Endothelial cell of umbilical vein (primary cell): ENCODE measurements at regions not wholly inside any gene's neighbourhood (a gene's known extent, or its start where the extent isn't known, plus 50 kb on each side); places are given as distances from the start of the nearest gene placed in this dataset.

Experiments used
- BruUV-seq: library from RNA; stranded (reverse); fragments of 400-500 nt; replicated peaks from 2 replicates; lab custom pipeline; 2021; lab: Mats Ljungman, UMichigan
- CTCF ChIA-PET: fragments of 300-600, 350-600 bp; sonication (Branson Sonifier 250); formaldehyde crosslinking; loops from one replicate; lab custom pipeline; 2021; ENCODE audit warnings: antibody characterized with exemption, inconsistent platforms; lab: Charles Lee
- POLR2A ChIA-PET: fragments of 300-600, 350-600 bp; sonication (Branson Sonifier 250); formaldehyde crosslinking; loops from one replicate; lab custom pipeline; 2021; ENCODE audit warnings: antibody characterized with exemption, inconsistent platforms; lab: Charles Lee
- DNase-seq: peaks from one replicate; pipeline ENCODE4 v3.0.0-alpha.2; 2011; ENCODE audit warnings: low read depth, low spot score
- FAIRE-seq: peaks from 2 replicates; lab custom pipeline; 2011; peaks lifted over from hg19 to GRCh38; lab: Jason Lieb, UNC
- H2AFZ ChIP-seq: 2 replicates; pipeline ENCODE4 v1.6.0; 2012; ENCODE audit warnings: low read depth, low read length, control low read depth, inconsistent platforms
- H3K27ac ChIP-seq: 2 replicates; pipeline ENCODE4 v1.5.1; 2011; ENCODE audit warnings: low read depth, mild to moderate bottlenecking, control low read depth, low read length, moderate library complexity; ENCODE audit not compliant: insufficient read depth
- H3K27me3 ChIP-seq, 2 experiments: 2 replicates each; pipeline versions ENCODE4 v1.6.0 to v1.6.1; 2011; ENCODE audit warnings: low read length in 2 of 2, mixed read lengths in 1 of 2; ENCODE audit not compliant: control insufficient read depth in 2 of 2, insufficient read depth in 2 of 2
- H3K36me3 ChIP-seq, 2 experiments: 2 replicates in 1 of 2; 3 replicates in 1 of 2; pipeline ENCODE4 v1.5.1; 2011; ENCODE audit warnings: low read length in 2 of 2, mild to moderate bottlenecking in 1 of 2, moderate library complexity in 1 of 2; ENCODE audit not compliant: control insufficient read depth in 2 of 2, insufficient read depth in 2 of 2; ENCODE audit errors: extremely low read depth in 1 of 2
- H3K4me1 ChIP-seq: 3 replicates; pipeline ENCODE4 v1.5.1; 2011; ENCODE audit warnings: mild to moderate bottlenecking, low read length; ENCODE audit not compliant: control insufficient read depth, insufficient read depth; ENCODE audit errors: extremely low read depth
- H3K4me2 ChIP-seq: 2 replicates; pipeline ENCODE4 v1.6.1; 2011; ENCODE audit warnings: low read length, control low read depth, mixed read lengths; ENCODE audit not compliant: insufficient read depth
- H3K4me3 ChIP-seq, 3 experiments: fragments of 200-600 bp in 1 of 3; sonication (generic), shearing (Covaris generic) in 1 of 3; replicated peaks in 1 of 3; 2 replicates each; pipeline ENCODE4 v1.5.1; 2011 to 2016; ENCODE audit warnings: control low read depth in 3 of 3, low read length in 3 of 3, mild to moderate bottlenecking in 2 of 3, inconsistent platforms in 1 of 3, low read depth in 1 of 3, moderate library complexity in 1 of 3; ENCODE audit not compliant: insufficient read depth in 1 of 3
- H3K79me2 ChIP-seq: 2 replicates; pipeline ENCODE4 v1.6.0; 2012; ENCODE audit warnings: low read length, inconsistent platforms; ENCODE audit not compliant: control insufficient read depth, insufficient read depth
- H3K9ac ChIP-seq: replicated peaks from 2 replicates; pipeline ENCODE3; 2011; ENCODE audit warnings: low read length, control low read depth; ENCODE audit not compliant: insufficient read depth; ENCODE audit errors: extremely low read depth
- H3K9me1 ChIP-seq: replicated peaks from 3 replicates; pipeline ENCODE4 v1.6.0; 2011; ENCODE audit warnings: mild to moderate bottlenecking, low read length; ENCODE audit not compliant: control insufficient read depth, insufficient read depth; ENCODE audit errors: extremely low read depth
- H3K9me3 ChIP-seq: replicated peaks from 2 replicates; pipeline ENCODE4 v1.5.1; 2012; ENCODE audit warnings: low read length, inconsistent platforms; ENCODE audit not compliant: control insufficient read depth, insufficient read depth
- H4K20me1 ChIP-seq: replicated peaks from 2 replicates; pipeline ENCODE3; 2011; ENCODE audit warnings: mild to moderate bottlenecking, low read length; ENCODE audit not compliant: control insufficient read depth, insufficient read depth; ENCODE audit errors: extremely low read depth
- CTCF ChIP-seq, 2 donors: IDR thresholded peaks; 1 replicate in 1 of 2; 2 replicates in 1 of 2; pipeline ENCODE4 v1.5.1; 2011; ENCODE audit warnings: low read length in 2 of 2, mild to moderate bottlenecking in 2 of 2, moderate library complexity in 2 of 2, control low read depth in 1 of 2, inconsistent platforms in 1 of 2, low read depth in 1 of 2; ENCODE audit not compliant: insufficient read depth in 1 of 2; ENCODE audit errors: extremely low read depth in 1 of 2
- EZH2 ChIP-seq: IDR thresholded peaks from 2 replicates; pipeline ENCODE4 v1.6.1; 2012; ENCODE audit warnings: borderline replicate concordance, low read depth, mild to moderate bottlenecking, moderate library complexity, low read length, inconsistent platforms; ENCODE audit not compliant: severe bottlenecking
- FOS ChIP-seq: IDR thresholded peaks from 2 replicates; pipeline ENCODE4 v1.6.1; 2011; ENCODE audit warnings: mild to moderate bottlenecking, low read length, moderate library complexity, borderline replicate concordance; ENCODE audit not compliant: insufficient read depth
- GATA2 ChIP-seq: IDR thresholded peaks from 2 replicates; pipeline ENCODE4 v1.7.0; 2011; ENCODE audit warnings: low read depth, mild to moderate bottlenecking, moderate library complexity, mixed read lengths, low read length; ENCODE audit not compliant: insufficient read length, insufficient read depth
- JUN ChIP-seq: IDR thresholded peaks from 2 replicates; pipeline ENCODE4 v1.6.1; 2011; ENCODE audit warnings: borderline replicate concordance, low read depth; ENCODE audit not compliant: insufficient read length, insufficient read depth
- MAX ChIP-seq: IDR thresholded peaks from 2 replicates; pipeline ENCODE4 v1.6.1; 2011; ENCODE audit not compliant: insufficient read depth, insufficient read length
- MYC ChIP-seq: IDR thresholded peaks from one replicate; pipeline ENCODE4 v1.6.1; 2011; ENCODE audit warnings: mild to moderate bottlenecking, low read depth, low read length
- POLR2A ChIP-seq: IDR thresholded peaks from 2 replicates; pipeline ENCODE4 v1.6.1; 2012; ENCODE audit warnings: low read depth, mild to moderate bottlenecking, control low read depth, low read length
- POLR2AphosphoS5 ChIP-seq: IDR thresholded peaks from 2 replicates; pipeline ENCODE4 v1.6.1; 2012; ENCODE audit warnings: low read depth, mild to moderate bottlenecking, control low read depth, low read length, moderate library complexity; ENCODE audit not compliant: insufficient read depth
- dilution Hi-C: fragments of 300-500 bp; cut with MboI; formaldehyde crosslinking; loops from one replicate; pipeline ENCODE4 v1.15.0; 2019; ENCODE audit warnings: low sequenced_read_pairs; ENCODE audit not compliant: extremely low pct_ligation_motif_present
- intact Hi-C: fragments of 100-400 bp; cut with micrococcal nuclease; formaldehyde crosslinking; loops from one replicate; pipeline ENCODE4 v1.10.0; 2022

DNA sequence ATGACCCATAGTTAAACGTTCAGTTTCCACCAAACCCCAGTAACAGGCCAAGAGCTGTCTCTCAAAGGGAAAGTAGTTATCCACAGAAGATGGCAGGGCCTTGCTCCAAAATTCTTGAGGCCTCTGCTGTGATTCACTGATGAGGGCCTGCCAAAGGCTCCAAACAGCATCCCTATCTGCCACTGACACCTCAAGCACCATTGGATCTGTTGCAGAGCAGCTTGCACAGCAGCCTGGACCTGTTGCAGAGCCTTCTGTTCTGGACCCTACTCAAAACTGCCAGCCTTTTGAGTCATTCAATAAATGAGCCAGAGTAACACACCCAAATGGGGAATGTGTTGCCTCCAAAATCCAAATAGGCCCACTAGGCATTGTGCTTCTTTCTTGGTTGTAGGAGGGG is 741.5 kb upstream of the RGMB start:
- FAIRE-seq, result no peak
- TF ChIP-seq GATA2, result no peak
- no peak for TF ChIP-seq CTCF (IDR thresholded peaks at IDR 0.05; ENCODE audit: extremely low read depth in 1 of 2, insufficient read depth in 1 of 2, low read depth in 1 of 2, low read length in 2 of 2)
- TF ChIP-seq EZH2, result no peak
- TF ChIP-seq MYC, result no peak
- Histone ChIP-seq H3K27ac (no peak overlapping the region), H3K27me3 (no peaks in the 10 kb centered on the region), H3K4me2 (no peak overlapping the region), H3K9ac (no peak overlapping the region), H3K36me3 (no peaks in the 10 kb centered on the region), H3K4me3 (no peak overlapping the region), H4K20me1 (no peaks in the 10 kb centered on the region), H3K9me3 (no peaks in the 10 kb centered on the region), H3K4me1 (no peaks in the 10 kb centered on the region), H3K9me1 (no peaks in the 10 kb centered on the region), H2AFZ (no peak overlapping the region), H3K79me2 (no peaks in the 10 kb centered on the region)
- intact Hi-C loops, result no loop called here
- no TSS peak for BruUV-seq
- dilution Hi-C loops, result no loop called here
- ChIA-PET POLR2A (no interaction called here), CTCF (no interaction called here)
- DNase-seq, result no peak

DNA sequence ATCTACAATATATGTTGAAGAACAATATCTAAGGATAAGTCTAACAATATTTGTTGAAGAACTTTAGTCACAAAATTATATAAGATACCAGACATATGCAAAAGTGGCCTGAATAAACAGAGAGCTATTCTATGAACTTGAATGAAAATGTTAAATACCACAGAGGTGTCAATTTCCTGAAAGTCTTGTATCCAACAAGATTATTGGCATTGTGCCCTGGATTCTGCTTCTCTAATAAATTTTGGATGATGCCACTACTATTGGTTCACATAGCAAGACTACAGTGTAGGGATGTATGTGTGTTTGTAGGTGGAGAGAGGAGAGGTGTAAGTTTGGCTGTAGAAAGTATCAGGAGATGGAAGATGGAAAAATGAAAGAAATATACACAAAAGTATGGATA is 731.8 kb upstream of the RGMB start:
- dilution Hi-C loops (no loop called here), intact Hi-C loops (no loop called here)
- Histone ChIP-seq H4K20me1 (no peaks in the 10 kb centered on the region), H3K9ac (no peak overlapping the region), H3K79me2 (no peaks in the 10 kb centered on the region), H3K9me3 (no peaks in the 10 kb centered on the region), H3K4me3 (no peak overlapping the region), H3K9me1 (no peaks in the 10 kb centered on the region), H3K36me3 (no peaks in the 10 kb centered on the region), H2AFZ (no peak overlapping the region), H3K27ac (no peak overlapping the region), H3K4me1 (no peaks in the 10 kb centered on the region), H3K27me3 (no peaks in the 10 kb centered on the region), H3K4me2 (no peak overlapping the region)
- no TSS peak for BruUV-seq
- FAIRE-seq (no peak), DNase-seq (peak; percentile 55)
- TF ChIP-seq JUN (no peak), MAX (no peak), FOS (no peak), POLR2AphosphoS5 (no peak), GATA2 (no peak), CTCF (IDR thresholded peaks at IDR 0.05; ENCODE audit: extremely low read depth in 1 of 2, insufficient read depth in 1 of 2, low read depth in 1 of 2, low read length in 2 of 2) (no peak), POLR2A (no peak), EZH2 (no peak), MYC (no peak)
- CTCF ChIA-PET, result interaction anchor here (0.7 to 1.1 kb wide), 3 partner anchors 8 to 810 kb away, joined by 3 read pairs; no protein-coding TSS in a partner anchor
- POLR2A ChIA-PET, result no interaction called here
